H1 (cell line): ENCODE measurements at regions not wholly inside any gene's neighbourhood (a gene's known extent, or its start where the extent isn't known, plus 50 kb on each side); places are given as distances from the start of the nearest gene placed in this dataset.

Source experiments
- ATF3 ChIP-seq: IDR thresholded peaks from 2 replicates; pipeline ENCODE4 v1.6.1; 2011; ENCODE audit warnings: low read depth, mild to moderate bottlenecking, low read length; ENCODE audit not compliant: insufficient read depth
- CBX5 ChIP-seq: fragments of 300-800, 300-1000 bp; sonication (generic); IDR thresholded peaks from 2 replicates; pipeline ENCODE4 v1.7.1; 2016; ENCODE audit warnings: antibody characterized with exemption, low read length, low read depth
- CTCF ChIP-seq, 3 experiments: IDR thresholded peaks; 1 replicate in 2 of 3; 2 replicates in 1 of 3; pipeline versions ENCODE4 v1.5.1 to v1.6.1; 2011; ENCODE audit warnings: low read length in 3 of 3, mild to moderate bottlenecking in 3 of 3, inconsistent platforms in 2 of 3, low read depth in 1 of 3, moderate library complexity in 1 of 3; ENCODE audit not compliant: insufficient read depth in 1 of 3; ENCODE audit errors: control extremely low read depth in 1 of 3
- RAD21 ChIP-seq, 2 experiments: IDR thresholded peaks in 1 of 2; conservative IDR thresholded peaks in 1 of 2; 2 replicates each; pipeline ENCODE4 v1.6.1; 2011; ENCODE audit warnings: low read depth in 2 of 2, low read length in 2 of 2, improper control_type of control experiment in 1 of 2, inconsistent platforms in 1 of 2, mild to moderate bottlenecking in 1 of 2, moderate library complexity in 1 of 2
- TCF12 ChIP-seq: IDR thresholded peaks from 2 replicates; pipeline ENCODE4 v1.6.1; 2011; ENCODE audit warnings: low read depth, mild to moderate bottlenecking, low read length

- TF ChIP-seq TCF12 = no peak
- TF ChIP-seq ATF3 = no peak
- no peak for TF ChIP-seq CTCF (IDR thresholded peaks at IDR 0.05; ENCODE audit: control extremely low read depth in 1 of 3, insufficient read depth in 1 of 3, low read depth in 1 of 3, low read length in 3 of 3)
- no peak for TF ChIP-seq CBX5
- TF ChIP-seq RAD21 (IDR thresholded peaks at IDR 0.05 in 1 of 2, conservative IDR thresholded peaks at IDR 0.05 in 1 of 2; ENCODE audit: low read depth in 2 of 2, low read length in 2 of 2) = no peak
These were observed 563.2 kb downstream of the CCDC171 start for GRCh38 chr9:16115994-16116393.
